22Rv1 (cell line): ENCODE measurements at regions not wholly inside any gene's neighbourhood (a gene's known extent, or its start where the extent isn't known, plus 50 kb on each side); places are given as distances from the start of the nearest gene placed in this dataset.

ENCODE experiments used
- ZFX ChIP-seq: fragments of 450-650 bp; IDR thresholded peaks from 2 replicates; pipeline ENCODE4 v1.6.1; 2017; ENCODE audit warnings: antibody characterized with exemption, borderline replicate concordance
- TF ChIP-seq, protein P1 (sequence below): fragments of 450-650 bp; IDR thresholded peaks from 2 replicates; pipeline ENCODE4 v1.5.1; 2017; ENCODE audit warnings: mild to moderate bottlenecking

- TF ChIP-seq, protein P1, sequence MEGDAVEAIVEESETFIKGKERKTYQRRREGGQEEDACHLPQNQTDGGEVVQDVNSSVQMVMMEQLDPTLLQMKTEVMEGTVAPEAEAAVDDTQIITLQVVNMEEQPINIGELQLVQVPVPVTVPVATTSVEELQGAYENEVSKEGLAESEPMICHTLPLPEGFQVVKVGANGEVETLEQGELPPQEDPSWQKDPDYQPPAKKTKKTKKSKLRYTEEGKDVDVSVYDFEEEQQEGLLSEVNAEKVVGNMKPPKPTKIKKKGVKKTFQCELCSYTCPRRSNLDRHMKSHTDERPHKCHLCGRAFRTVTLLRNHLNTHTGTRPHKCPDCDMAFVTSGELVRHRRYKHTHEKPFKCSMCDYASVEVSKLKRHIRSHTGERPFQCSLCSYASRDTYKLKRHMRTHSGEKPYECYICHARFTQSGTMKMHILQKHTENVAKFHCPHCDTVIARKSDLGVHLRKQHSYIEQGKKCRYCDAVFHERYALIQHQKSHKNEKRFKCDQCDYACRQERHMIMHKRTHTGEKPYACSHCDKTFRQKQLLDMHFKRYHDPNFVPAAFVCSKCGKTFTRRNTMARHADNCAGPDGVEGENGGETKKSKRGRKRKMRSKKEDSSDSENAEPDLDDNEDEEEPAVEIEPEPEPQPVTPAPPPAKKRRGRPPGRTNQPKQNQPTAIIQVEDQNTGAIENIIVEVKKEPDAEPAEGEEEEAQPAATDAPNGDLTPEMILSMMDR: no peak
- TF ChIP-seq ZFX: no peak
Measured at GRCh38 chr6:19988555-19988954, 151.4 kb downstream of the ID4 start.
